ENCODE measurements at regions not wholly inside any gene's neighbourhood (a gene's known extent, or its start where the extent isn't known, plus 50 kb on each side); places are given as distances from the start of the nearest gene placed in this dataset.

- TF ChIP-seq, protein P1, sequence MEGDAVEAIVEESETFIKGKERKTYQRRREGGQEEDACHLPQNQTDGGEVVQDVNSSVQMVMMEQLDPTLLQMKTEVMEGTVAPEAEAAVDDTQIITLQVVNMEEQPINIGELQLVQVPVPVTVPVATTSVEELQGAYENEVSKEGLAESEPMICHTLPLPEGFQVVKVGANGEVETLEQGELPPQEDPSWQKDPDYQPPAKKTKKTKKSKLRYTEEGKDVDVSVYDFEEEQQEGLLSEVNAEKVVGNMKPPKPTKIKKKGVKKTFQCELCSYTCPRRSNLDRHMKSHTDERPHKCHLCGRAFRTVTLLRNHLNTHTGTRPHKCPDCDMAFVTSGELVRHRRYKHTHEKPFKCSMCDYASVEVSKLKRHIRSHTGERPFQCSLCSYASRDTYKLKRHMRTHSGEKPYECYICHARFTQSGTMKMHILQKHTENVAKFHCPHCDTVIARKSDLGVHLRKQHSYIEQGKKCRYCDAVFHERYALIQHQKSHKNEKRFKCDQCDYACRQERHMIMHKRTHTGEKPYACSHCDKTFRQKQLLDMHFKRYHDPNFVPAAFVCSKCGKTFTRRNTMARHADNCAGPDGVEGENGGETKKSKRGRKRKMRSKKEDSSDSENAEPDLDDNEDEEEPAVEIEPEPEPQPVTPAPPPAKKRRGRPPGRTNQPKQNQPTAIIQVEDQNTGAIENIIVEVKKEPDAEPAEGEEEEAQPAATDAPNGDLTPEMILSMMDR (IDR thresholded peaks at IDR 0.05): no peak
- TF ChIP-seq POLR2A (IDR thresholded peaks at IDR 0.05): no peak
Observed at GRCh38 chr16:54878301-54878700, 52.4 kb upstream of the IRX5 start.
